HFF-Myc (cell line): ENCODE measurements at regions not wholly inside any gene's neighbourhood (a gene's known extent, or its start where the extent isn't known, plus 50 kb on each side); places are given as distances from the start of the nearest gene placed in this dataset.

ENCODE experiments used
- DNase-seq: peaks from one replicate; pipeline ENCODE4 v3.0.0-alpha.2; 2011; ENCODE audit warnings: low read depth; ENCODE audit errors: extremely low read depth
- H3K4me3 ChIP-seq: replicated peaks from 2 replicates; pipeline ENCODE4 v1.5.1; 2011; ENCODE audit warnings: low read depth, mild to moderate bottlenecking, control low read depth, low read length
- TF ChIP-seq, protein P1 (sequence below): IDR thresholded peaks from 2 replicates; pipeline ENCODE4 v1.5.1; 2012; ENCODE audit warnings: mild to moderate bottlenecking, low read depth, low read length, control low read depth; ENCODE audit errors: missing control alignments

- H3K4me3 ChIP-seq, result no peak overlapping the region
- TF ChIP-seq, protein P1, sequence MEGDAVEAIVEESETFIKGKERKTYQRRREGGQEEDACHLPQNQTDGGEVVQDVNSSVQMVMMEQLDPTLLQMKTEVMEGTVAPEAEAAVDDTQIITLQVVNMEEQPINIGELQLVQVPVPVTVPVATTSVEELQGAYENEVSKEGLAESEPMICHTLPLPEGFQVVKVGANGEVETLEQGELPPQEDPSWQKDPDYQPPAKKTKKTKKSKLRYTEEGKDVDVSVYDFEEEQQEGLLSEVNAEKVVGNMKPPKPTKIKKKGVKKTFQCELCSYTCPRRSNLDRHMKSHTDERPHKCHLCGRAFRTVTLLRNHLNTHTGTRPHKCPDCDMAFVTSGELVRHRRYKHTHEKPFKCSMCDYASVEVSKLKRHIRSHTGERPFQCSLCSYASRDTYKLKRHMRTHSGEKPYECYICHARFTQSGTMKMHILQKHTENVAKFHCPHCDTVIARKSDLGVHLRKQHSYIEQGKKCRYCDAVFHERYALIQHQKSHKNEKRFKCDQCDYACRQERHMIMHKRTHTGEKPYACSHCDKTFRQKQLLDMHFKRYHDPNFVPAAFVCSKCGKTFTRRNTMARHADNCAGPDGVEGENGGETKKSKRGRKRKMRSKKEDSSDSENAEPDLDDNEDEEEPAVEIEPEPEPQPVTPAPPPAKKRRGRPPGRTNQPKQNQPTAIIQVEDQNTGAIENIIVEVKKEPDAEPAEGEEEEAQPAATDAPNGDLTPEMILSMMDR, result no peak
- no peak for DNase-seq
These were observed 2282.1 kb downstream of the TP53TG3F start for GRCh38 chr16:35741546-35741945.

DNA sequence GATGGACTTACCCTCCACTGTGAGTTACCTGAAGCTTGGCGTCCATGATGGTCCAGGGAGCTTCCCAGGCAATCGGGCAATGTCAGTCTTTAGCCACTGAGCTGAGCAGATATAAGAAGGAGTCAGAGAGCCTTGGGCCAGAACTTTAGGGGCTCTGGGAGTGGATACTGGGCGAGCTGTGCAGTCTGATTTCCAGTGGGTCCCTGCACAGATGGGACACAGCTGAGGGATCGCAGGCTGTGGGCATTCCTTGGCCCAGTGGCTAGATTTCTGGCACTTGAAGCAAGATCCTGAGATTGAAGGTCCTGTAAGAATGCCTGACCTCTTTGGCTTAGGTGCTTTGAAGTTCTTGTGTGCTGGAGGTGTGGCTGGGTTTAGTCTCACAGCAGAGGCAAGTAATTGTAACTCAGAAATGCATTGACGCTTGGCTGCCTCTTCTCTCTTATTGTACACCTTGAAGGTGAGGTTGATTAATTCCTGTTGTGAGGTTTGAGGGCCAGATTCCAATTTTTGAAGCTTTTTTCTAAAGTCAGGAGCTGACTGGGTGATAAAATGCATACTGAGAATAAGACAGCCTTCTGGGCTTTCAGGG lies 2283.8 kb downstream of the TP53TG3F start:
- TF ChIP-seq, protein P1, result no peak
- no peak for DNase-seq
- no peak overlapping the region for H3K4me3 ChIP-seq

- no peak for DNase-seq
- TF ChIP-seq, protein P1, result no peak
- no peak overlapping the region for H3K4me3 ChIP-seq
These were observed 2284.7 kb downstream of the TP53TG3F start for GRCh38 chr16:35744084-35744483.

DNA sequence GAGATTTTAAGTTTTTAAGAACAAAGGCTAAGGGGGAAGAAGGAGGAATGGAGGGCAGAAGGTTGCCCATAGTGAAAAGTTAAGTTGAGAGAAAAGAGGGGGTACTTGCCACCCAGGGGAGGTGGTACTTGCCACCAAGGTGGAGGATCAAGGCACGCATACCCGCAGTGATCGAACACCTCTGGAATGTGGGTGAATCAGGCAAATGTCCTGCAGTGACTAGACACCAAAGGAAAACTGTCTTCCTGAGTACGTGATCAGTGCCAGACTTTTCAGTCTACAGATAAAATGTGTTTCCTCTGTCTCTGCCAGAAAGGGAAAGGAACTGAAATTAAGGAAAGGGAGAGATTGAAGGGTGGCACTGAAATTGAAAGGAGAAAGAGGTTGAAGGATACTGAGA lies 2285.3 kb downstream of the TP53TG3F start:
- no peak for DNase-seq
- no peak overlapping the region for H3K4me3 ChIP-seq
- TF ChIP-seq, protein P1, result no peak

GRCh38 chr16:35745191-35745590 lies 2285.8 kb downstream of the TP53TG3F start:
- H3K4me3 ChIP-seq, result no peak overlapping the region
- TF ChIP-seq, protein P1, result no peak
- DNase-seq, result no peak

DNA sequence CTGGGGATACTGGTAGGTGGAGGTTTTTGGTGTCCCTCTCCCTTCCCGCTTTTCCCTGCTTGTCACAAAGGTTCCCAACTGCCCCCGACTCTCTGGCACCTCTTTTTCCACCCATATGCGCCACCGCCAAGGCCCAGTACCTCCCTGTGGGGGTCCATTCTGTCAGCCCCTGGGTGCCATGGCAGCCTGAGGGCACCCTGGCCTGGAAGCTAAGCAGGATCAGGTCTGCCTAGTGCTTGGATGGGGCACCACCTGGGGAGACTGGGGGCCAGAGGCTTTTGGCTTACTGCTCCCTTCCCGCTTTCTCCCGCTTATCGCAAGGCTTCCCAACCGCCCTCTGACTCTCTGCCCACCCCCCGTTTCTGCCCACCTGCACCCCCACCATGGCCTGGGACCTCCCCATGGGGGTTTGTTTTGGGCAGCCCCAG lies 2286.4 kb downstream of the TP53TG3F start:
- no peak for DNase-seq
- TF ChIP-seq, protein P1, result no peak

More for the DNA sequence above, 2286.4 kb downstream of the TP53TG3F start:
- H3K4me3 ChIP-seq, result no peak overlapping the region
